ENCODE measurements at regions not wholly inside any gene's neighbourhood (a gene's known extent, or its start where the extent isn't known, plus 50 kb on each side); places are given as distances from the start of the nearest gene placed in this dataset.

DNA sequence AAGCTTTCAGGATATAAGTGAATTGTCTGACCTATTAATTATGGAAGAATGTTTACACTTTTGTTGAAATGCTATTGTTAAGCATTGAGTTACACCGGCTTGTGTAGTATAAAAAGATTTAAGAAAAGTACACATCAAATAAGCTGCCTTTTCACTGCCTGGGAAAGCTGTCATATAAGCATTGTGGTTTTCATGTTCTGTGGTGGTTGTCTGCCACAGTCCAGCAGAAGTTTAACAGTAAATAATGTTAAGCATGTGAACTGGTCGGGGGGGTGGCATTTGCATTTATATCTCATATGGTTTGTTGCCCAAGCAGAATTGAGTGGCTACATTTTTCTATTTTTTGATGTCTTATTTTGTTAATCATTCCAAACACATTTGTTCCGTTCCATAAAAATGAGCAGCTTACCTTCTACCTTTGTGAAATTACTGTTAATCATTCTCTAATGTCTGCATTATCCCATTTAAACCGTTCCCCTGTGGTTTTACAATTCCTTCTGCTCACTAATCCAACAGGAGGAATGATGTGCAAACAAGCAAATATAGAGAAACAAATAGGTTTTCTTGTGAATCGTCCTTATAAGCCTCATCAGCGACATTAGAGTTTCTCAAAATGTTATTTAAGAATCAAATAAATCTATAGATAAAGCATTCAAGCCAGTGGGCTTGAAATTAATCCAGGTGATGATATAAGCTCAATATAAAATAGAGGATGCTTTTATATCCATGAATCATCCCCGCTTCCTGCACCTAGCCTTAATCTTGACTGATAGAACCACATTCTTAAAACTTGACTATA is 160.8 kb upstream of the SAMSN1 start:
- Histone ChIP-seq H3K27ac (ENCODE audit: insufficient read length, low read depth, low read length) (no peak overlapping the region), H2BK5ac (ENCODE audit: insufficient read length, low read length) (no peak overlapping the region), H4K8ac (replicated peaks; ENCODE audit: insufficient read length, low read depth, low read length) (no peak overlapping the region), H2AK5ac (ENCODE audit: insufficient read length, low read length) (no peak overlapping the region), H3K79me2 (ENCODE audit: insufficient read depth, low read length) (no peaks in the 10 kb centered on the region), H2AFZ (ENCODE audit: low read length) (no peak overlapping the region), H3K23ac (ENCODE audit: insufficient read length, low read depth, low read length) (no peak overlapping the region), H4K5ac (ENCODE audit: insufficient read length, low read depth, low read length) (no peak overlapping the region), H3K9ac (ENCODE audit: extremely low read depth, insufficient read length, low read length) (no peak overlapping the region), H3K23me2 (ENCODE audit: insufficient read length, low read depth, low read length, poor library complexity, severe bottlenecking) (no peaks in the 10 kb centered on the region), H3K4ac (ENCODE audit: low read depth, low read length) (no peak overlapping the region), H3K18ac (ENCODE audit: insufficient read length, low read depth, low read length) (no peak overlapping the region), H3K4me1 (ENCODE audit: insufficient read depth, low read length) (no peaks in the 10 kb centered on the region), H3K56ac (ENCODE audit: insufficient read length, low read depth, low read length) (no peak overlapping the region), H2BK120ac (ENCODE audit: low read depth, low read length, poor library complexity, severe bottlenecking) (no peak overlapping the region), H4K91ac (ENCODE audit: insufficient read length, low read depth, low read length) (no peak overlapping the region), H3K79me1 (ENCODE audit: insufficient read depth, low read depth, low read length, poor library complexity, severe bottlenecking) (no peaks in the 10 kb centered on the region), H3K27me3 (ENCODE audit: insufficient read depth, low read length) (no peaks in the 10 kb centered on the region), H3K9me3 (ENCODE audit: control insufficient read depth, low read depth, low read length) (no peaks in the 10 kb centered on the region), H2BK20ac (ENCODE audit: low read depth, low read length, poor library complexity, severe bottlenecking) (no peak overlapping the region), H2BK15ac (ENCODE audit: low read depth, low read length) (no peak overlapping the region), H3K14ac (ENCODE audit: insufficient read depth, low read length) (no peak overlapping the region), H4K20me1 (ENCODE audit: control insufficient read depth, insufficient read depth, insufficient read length) (no peaks in the 10 kb centered on the region), H3K4me2 (ENCODE audit: insufficient read depth, insufficient read length, low read length) (no peak overlapping the region), H2BK12ac (ENCODE audit: insufficient read length, low read depth, low read length) (no peak overlapping the region), H3T11ph (ENCODE audit: low read length) (no peak overlapping the region)
- Mint-ChIP-seq H3K27ac (no peak overlapping the region), H3K36me3 (ENCODE audit: insufficient read depth in 1 of 3, low read depth in 3 of 3) (no peaks in the 10 kb centered on the region; a peak in 1 of 7 replicates), H3K9me3 (peaks cover 0 to 2% of the 10 kb centered on the region in 2 experiments; a peak in 3 of 5 replicates), H3K4me3 (no peak overlapping the region), H3K4me1 (no peaks in the 10 kb centered on the region; a peak in 1 of 4 replicates), H3K27me3 (ENCODE audit: low read depth) (no peaks in the 10 kb centered on the region)
- no CpG with 5 or more reads among the region's 7 CpGs for WGBS (ENCODE audit: extremely low coverage, insufficient read length, low lambda C conversion rate)
- TF ChIP-seq, protein P1, sequence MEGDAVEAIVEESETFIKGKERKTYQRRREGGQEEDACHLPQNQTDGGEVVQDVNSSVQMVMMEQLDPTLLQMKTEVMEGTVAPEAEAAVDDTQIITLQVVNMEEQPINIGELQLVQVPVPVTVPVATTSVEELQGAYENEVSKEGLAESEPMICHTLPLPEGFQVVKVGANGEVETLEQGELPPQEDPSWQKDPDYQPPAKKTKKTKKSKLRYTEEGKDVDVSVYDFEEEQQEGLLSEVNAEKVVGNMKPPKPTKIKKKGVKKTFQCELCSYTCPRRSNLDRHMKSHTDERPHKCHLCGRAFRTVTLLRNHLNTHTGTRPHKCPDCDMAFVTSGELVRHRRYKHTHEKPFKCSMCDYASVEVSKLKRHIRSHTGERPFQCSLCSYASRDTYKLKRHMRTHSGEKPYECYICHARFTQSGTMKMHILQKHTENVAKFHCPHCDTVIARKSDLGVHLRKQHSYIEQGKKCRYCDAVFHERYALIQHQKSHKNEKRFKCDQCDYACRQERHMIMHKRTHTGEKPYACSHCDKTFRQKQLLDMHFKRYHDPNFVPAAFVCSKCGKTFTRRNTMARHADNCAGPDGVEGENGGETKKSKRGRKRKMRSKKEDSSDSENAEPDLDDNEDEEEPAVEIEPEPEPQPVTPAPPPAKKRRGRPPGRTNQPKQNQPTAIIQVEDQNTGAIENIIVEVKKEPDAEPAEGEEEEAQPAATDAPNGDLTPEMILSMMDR (conservative IDR thresholded peaks at IDR 0.05) = no peak
- no peak for DNase-seq

All from H9 (cell line).